ENCODE measurements at regions not wholly inside any gene's neighbourhood (a gene's known extent, or its start where the extent isn't known, plus 50 kb on each side); places are given as distances from the start of the nearest gene placed in this dataset.

GRCh38 chr5:174176511-174176910 is 131.0 kb downstream of the NSG2 start:
- TF ChIP-seq POLR2AphosphoS5 (IDR thresholded peaks at IDR 0.05; ENCODE audit: borderline replicate concordance, low read depth, low read length), result no peak
- TF ChIP-seq EZH2 (IDR thresholded peaks at IDR 0.05), result no peak
- no peak for TF ChIP-seq FOXP2 (optimal IDR thresholded peaks at IDR 0.05; ENCODE audit: control extremely low read depth, extremely low read length, insufficient read depth)
